BLaER1 (cell line): ENCODE measurements at regions not wholly inside any gene's neighbourhood (a gene's known extent, or its start where the extent isn't known, plus 50 kb on each side); places are given as distances from the start of the nearest gene placed in this dataset.
A peak's percentile ranks its signal among the peaks of the same experiment; 100 is the strongest.

Experiments used
- H3K27ac ChIP-seq: shearing (Covaris generic); formaldehyde crosslinking; 2 replicates; pipeline ENCODE4 v1.8.1; 2022
- H3K27me3 ChIP-seq: shearing (Covaris generic); formaldehyde crosslinking; 2 replicates; pipeline ENCODE4 v1.8.1; 2022
- H3K36me3 ChIP-seq: shearing (Covaris generic); formaldehyde crosslinking; 2 replicates; pipeline ENCODE4 v1.8.1; 2022
- H3K4me1 ChIP-seq: shearing (Covaris generic); formaldehyde crosslinking; 2 replicates; pipeline ENCODE4 v1.8.1; 2022
- H3K4me2 ChIP-seq: shearing (Covaris generic); formaldehyde crosslinking; 2 replicates; pipeline ENCODE4 v1.8.1; 2022
- H3K4me3 ChIP-seq: shearing (Covaris generic); formaldehyde crosslinking; 2 replicates; pipeline ENCODE4 v1.8.1; 2022
- H3K9ac ChIP-seq: shearing (Covaris generic); formaldehyde crosslinking; 2 replicates; pipeline ENCODE4 v1.8.1; 2022
- H3K9me3 ChIP-seq: shearing (Covaris generic); formaldehyde crosslinking; 2 replicates; pipeline ENCODE4 v1.8.1; 2022
- H4K20me1 ChIP-seq: shearing (Covaris generic); formaldehyde crosslinking; 2 replicates; pipeline ENCODE4 v1.8.1; 2022
- Cebpa-rat ChIP-seq: shearing (Covaris generic); IDR thresholded peaks from 2 replicates; pipeline ENCODE4 v1.8.1; 2022

- no peaks in the 10 kb centered on the region for H4K20me1 ChIP-seq
- no peak overlapping the region for H3K4me2 ChIP-seq
- peak overlapping the region; percentile 14; the same call in 1 of the 2 replicates for H3K27ac ChIP-seq
- H3K36me3 ChIP-seq: peaks cover 84% of the 10 kb centered on the region
- H3K4me3 ChIP-seq: no peak overlapping the region
- peaks cover 8% of the 10 kb centered on the region for H3K9me3 ChIP-seq
- H3K27me3 ChIP-seq: no peaks in the 10 kb centered on the region
- H3K9ac ChIP-seq: no peak overlapping the region
- no peaks in the 10 kb centered on the region for H3K4me1 ChIP-seq
- no peak for TF ChIP-seq Cebpa-rat
Observed at GRCh38 chr6:41996997-41997396, 53.3 kb upstream of the TAF8 start.

- Histone ChIP-seq H3K27ac (peak overlapping the region; percentile 14; the same call in 1 of the 2 replicates), H3K36me3 (peaks cover 85% of the 10 kb centered on the region), H3K9me3 (peaks cover 12% of the 10 kb centered on the region), H3K4me3 (no peak overlapping the region), H4K20me1 (no peaks in the 10 kb centered on the region), H3K4me2 (no peak overlapping the region), H3K9ac (no peak overlapping the region), H3K4me1 (no peaks in the 10 kb centered on the region), H3K27me3 (no peaks in the 10 kb centered on the region)
- TF ChIP-seq Cebpa-rat: no peak
Observed at GRCh38 chr6:41997456-41997855, 52.9 kb upstream of the TAF8 start.
